Hepatocyte (in vitro differentiated cells): ENCODE measurements at regions not wholly inside any gene's neighbourhood (a gene's known extent, or its start where the extent isn't known, plus 50 kb on each side); places are given as distances from the start of the nearest gene placed in this dataset.
"Not testable (repeated sequence)": the region's sequence is repeated elsewhere in the genome, so short reads cannot be mapped to it uniquely, and the experiment has no call there.

Source experiments
- DNase-seq: peaks from one replicate; pipeline ENCODE4 v3.0.0-alpha.2; 2016; ENCODE audit warnings: low spot score
- H2AFZ ChIP-seq: fragments of 200-600 bp; sonication (generic); 2 replicates; pipeline ENCODE4 v1.6.0; 2016; ENCODE audit warnings: antibody characterized with exemption, mild to moderate bottlenecking
- H3K27ac ChIP-seq: fragments of 200-600 bp; sonication (generic); 2 replicates; pipeline ENCODE4 v1.5.1; 2016; ENCODE audit warnings: mild to moderate bottlenecking
- H3K27me3 ChIP-seq: fragments of 200-600 bp; sonication (generic); 2 replicates; pipeline ENCODE4 v1.6.1; 2016
- H3K36me3 ChIP-seq: fragments of 200-600 bp; sonication (generic); replicated peaks from 2 replicates; pipeline ENCODE4 v1.5.1; 2016; ENCODE audit warnings: low read depth; ENCODE audit not compliant: insufficient read depth
- H3K4me1 ChIP-seq: fragments of 200-600 bp; sonication (generic); 2 replicates; pipeline ENCODE4 v1.5.1; 2016; ENCODE audit warnings: mild to moderate bottlenecking, moderate library complexity; ENCODE audit not compliant: insufficient read depth
- H3K4me2 ChIP-seq: fragments of 200-600 bp; sonication (generic); 2 replicates; pipeline ENCODE4 v1.6.0; 2016
- H3K4me3 ChIP-seq: fragments of 200-600 bp; sonication (generic); 2 replicates; pipeline ENCODE4 v1.5.1; 2016; ENCODE audit warnings: mild to moderate bottlenecking
- H3K79me2 ChIP-seq: fragments of 200-600 bp; sonication (generic); 2 replicates; pipeline ENCODE4 v1.6.0; 2017; ENCODE audit warnings: mild to moderate bottlenecking
- H3K9me2 ChIP-seq: fragments of 200-600 bp; sonication (generic); replicated peaks from 2 replicates; pipeline ENCODE4 v1.6.0; 2017; ENCODE audit warnings: mild to moderate bottlenecking; ENCODE audit not compliant: insufficient read depth
- H3K9me3 ChIP-seq: fragments of 200-600 bp; sonication (generic); 2 replicates; pipeline ENCODE4 v1.5.1; 2016; ENCODE audit warnings: low read depth, mild to moderate bottlenecking
- H4K20me1 ChIP-seq: fragments of 200-600 bp; sonication (generic); 2 replicates; pipeline ENCODE4 v1.6.0; 2016; ENCODE audit warnings: mild to moderate bottlenecking; ENCODE audit not compliant: insufficient read depth, poor library complexity, severe bottlenecking
- CTCF ChIP-seq: fragments of 200-600 bp; sonication (generic); IDR thresholded peaks from 2 replicates; pipeline ENCODE4 v1.5.1; 2016; ENCODE audit warnings: antibody characterized with exemption, mild to moderate bottlenecking; ENCODE audit not compliant: poor library complexity
- EZH2phosphoT487 ChIP-seq: fragments of 200-600 bp; sonication (generic); IDR thresholded peaks from one replicate; pipeline ENCODE4 v1.6.1; 2018; ENCODE audit warnings: antibody characterized with exemption, mild to moderate bottlenecking, low read depth, moderate library complexity; ENCODE audit not compliant: unreplicated experiment, severe bottlenecking
- WGBS: methylation state at CpG from one replicate; pipeline ENCODE4 v1.1.6; 2016; ENCODE audit warnings: low lambda C conversion rate; ENCODE audit errors: missing lambda C conversion rate; 5-methylcytosine and 5-hydroxymethylcytosine counted together

GRCh38 chr20:30872252-30872651, 385.2 kb upstream of the DEFB115 start:
- H3K27me3 ChIP-seq, H2AFZ ChIP-seq, H3K4me3 ChIP-seq, H3K4me1 ChIP-seq, H3K4me2 ChIP-seq, DNase-seq, H3K79me2 ChIP-seq, H3K36me3 ChIP-seq, H3K9me2 ChIP-seq, H4K20me1 ChIP-seq, H3K27ac ChIP-seq, H3K9me3 ChIP-seq: not testable (repeated sequence)
- 44% methylated on average over 7 of the region's 7 CpGs for WGBS

- H3K4me1 ChIP-seq, H3K4me2 ChIP-seq, DNase-seq, H3K79me2 ChIP-seq, H3K9me2 ChIP-seq, H2AFZ ChIP-seq, H3K36me3 ChIP-seq, H3K4me3 ChIP-seq, H3K27ac ChIP-seq, H3K9me3 ChIP-seq, H3K27me3 ChIP-seq, H4K20me1 ChIP-seq: not testable (repeated sequence)
Observed at GRCh38 chr20:30875868-30876267, 381.6 kb upstream of the DEFB115 start.

GRCh38 chr20:30891400-30891799, 366.1 kb upstream of the DEFB115 start:
- not testable (repeated sequence) for H3K79me2 ChIP-seq, H4K20me1 ChIP-seq, H3K4me1 ChIP-seq, DNase-seq, H2AFZ ChIP-seq, H3K9me2 ChIP-seq, H3K9me3 ChIP-seq, H3K4me3 ChIP-seq, H3K27me3 ChIP-seq, H3K36me3 ChIP-seq, H3K4me2 ChIP-seq, H3K27ac ChIP-seq
- WGBS: 93% methylated on average over 20 of the region's 20 CpGs

- 92% methylated on average over 38 of the region's 38 CpGs for WGBS
- H3K27me3 ChIP-seq: no peaks in the 10 kb centered on the region
- H3K36me3 ChIP-seq: no peaks in the 10 kb centered on the region
- no peaks in the 10 kb centered on the region for H3K79me2 ChIP-seq
- H3K27ac ChIP-seq: no peak overlapping the region
- no peaks in the 10 kb centered on the region for H3K4me1 ChIP-seq
- no peaks in the 10 kb centered on the region for H3K9me2 ChIP-seq
- no peak for TF ChIP-seq CTCF
- no peak for TF ChIP-seq EZH2phosphoT487
- H4K20me1 ChIP-seq: no peaks in the 10 kb centered on the region
- H2AFZ ChIP-seq: no peak overlapping the region
- no peak overlapping the region for H3K4me3 ChIP-seq
- no peak overlapping the region for H3K4me2 ChIP-seq
- H3K9me3 ChIP-seq: peaks cover 7% of the 10 kb centered on the region
- no peak for DNase-seq
Observed at GRCh38 chr20:30892541-30893345, 364.7 kb upstream of the DEFB115 start.

GRCh38 chr20:30893346-30894314, 363.8 kb upstream of the DEFB115 start:
- not testable (repeated sequence) for H3K4me2 ChIP-seq, H3K4me1 ChIP-seq, H3K36me3 ChIP-seq, H3K9me3 ChIP-seq, H3K27ac ChIP-seq, H3K27me3 ChIP-seq, H2AFZ ChIP-seq, DNase-seq, H4K20me1 ChIP-seq, H3K9me2 ChIP-seq, H3K4me3 ChIP-seq, H3K79me2 ChIP-seq
- 90% methylated on average over 29 of the region's 48 CpGs for WGBS

GRCh38 chr20:30894707-30895353, 362.6 kb upstream of the DEFB115 start:
- H3K9me3 ChIP-seq, H3K36me3 ChIP-seq, H3K4me1 ChIP-seq, H3K9me2 ChIP-seq, H3K79me2 ChIP-seq, H3K27ac ChIP-seq, H3K27me3 ChIP-seq, DNase-seq, H2AFZ ChIP-seq, H3K4me2 ChIP-seq, H4K20me1 ChIP-seq, H3K4me3 ChIP-seq: not testable (repeated sequence)
- WGBS: 92% methylated on average over 35 of the region's 35 CpGs

GRCh38 chr20:30895354-30895711, 362.1 kb upstream of the DEFB115 start:
- not testable (repeated sequence) for H3K9me3 ChIP-seq, H2AFZ ChIP-seq, H3K9me2 ChIP-seq, H3K27ac ChIP-seq, H3K4me1 ChIP-seq, H3K4me2 ChIP-seq, H3K4me3 ChIP-seq, H4K20me1 ChIP-seq, H3K79me2 ChIP-seq, DNase-seq, H3K36me3 ChIP-seq, H3K27me3 ChIP-seq
- WGBS: 95% methylated on average over 20 of the region's 25 CpGs
